GM21717 (cell line): ENCODE measurements at regions not wholly inside any gene's neighbourhood (a gene's known extent, or its start where the extent isn't known, plus 50 kb on each side); places are given as distances from the start of the nearest gene placed in this dataset.

Source experiments
- ATAC-seq: cut with Tn5 transposase; IDR thresholded peaks from one replicate; pipeline ENCODE4 v1.9.1; 2021; ENCODE audit warnings: mild to moderate bottlenecking, moderate library complexity; ENCODE audit not compliant: unreplicated experiment

GRCh38 chr6:6780231-6780630 lies 191.7 kb downstream of the LY86 start:
- ATAC-seq = no peak

- ATAC-seq = no peak
These were observed 192.8 kb downstream of the LY86 start for GRCh38 chr6:6781172-6781872.

- ATAC-seq = no peak
These were observed 193.3 kb downstream of the LY86 start for GRCh38 chr6:6781873-6782227.

- no peak for ATAC-seq
These were observed 195.2 kb downstream of the LY86 start for GRCh38 chr6:6783721-6784120.

GRCh38 chr6:6784514-6785162 lies 196.1 kb downstream of the LY86 start:
- no peak for ATAC-seq

- ATAC-seq = no peak
These were observed 196.6 kb downstream of the LY86 start for GRCh38 chr6:6785163-6785521.

- peak; percentile 59 for ATAC-seq
These were observed 200.0 kb downstream of the LY86 start for GRCh38 chr6:6788394-6789032.

- ATAC-seq = no peak
These were observed 201.9 kb downstream of the LY86 start for GRCh38 chr6:6790393-6790792.

- ATAC-seq = no peak
These were observed 202.4 kb downstream of the LY86 start for GRCh38 chr6:6790891-6791290.

GRCh38 chr6:6793388-6794250 lies 205.1 kb downstream of the LY86 start:
- no peak for ATAC-seq

- ATAC-seq = no peak
These were observed 206.9 kb downstream of the LY86 start for GRCh38 chr6:6795393-6795792.

- ATAC-seq = no peak
These were observed 208.3 kb downstream of the LY86 start for GRCh38 chr6:6796818-6797217.

GRCh38 chr6:6798448-6798860 lies 209.9 kb downstream of the LY86 start:
- no peak for ATAC-seq

GRCh38 chr6:6801005-6801335 lies 212.4 kb downstream of the LY86 start:
- ATAC-seq = no peak

GRCh38 chr6:6801635-6802218 lies 213.2 kb downstream of the LY86 start:
- ATAC-seq = no peak

GRCh38 chr6:6803180-6803977 lies 214.9 kb downstream of the LY86 start:
- peak; percentile 60 for ATAC-seq

GRCh38 chr6:6804843-6805615 lies 216.5 kb downstream of the LY86 start:
- ATAC-seq = no peak

- no peak for ATAC-seq
These were observed 218.5 kb downstream of the LY86 start for GRCh38 chr6:6806844-6807518.

- ATAC-seq = no peak
These were observed 219.8 kb downstream of the LY86 start for GRCh38 chr6:6808343-6808742.
